IPS-18c (cell line): ENCODE measurements at regions not wholly inside any gene's neighbourhood (a gene's known extent, or its start where the extent isn't known, plus 50 kb on each side); places are given as distances from the start of the nearest gene placed in this dataset.
"Not testable (repeated sequence)": the region's sequence is repeated elsewhere in the genome, so short reads cannot be mapped to it uniquely, and the experiment has no call there.

Experiments used
- H3K4me3 ChIP-seq: 2 replicates; pipeline ENCODE4 v1.7.0; 2013; ENCODE audit warnings: low read depth, mild to moderate bottlenecking, low read length, moderate library complexity; ENCODE audit not compliant: insufficient read depth
- H3K9me3 ChIP-seq: one replicate; pipeline ENCODE4 v1.6.1; 2013; ENCODE audit warnings: mild to moderate bottlenecking, low read length, moderate library complexity; ENCODE audit not compliant: control insufficient read depth, insufficient read depth

- no peak overlapping the region for H3K4me3 ChIP-seq
- H3K9me3 ChIP-seq, result peaks cover 9% of the 10 kb centered on the region
These were observed 127.1 kb downstream of the MYCN start for GRCh38 chr2:16067444-16067843.

GRCh38 chr2:16067037-16067406, 126.7 kb downstream of the MYCN start:
- H3K9me3 ChIP-seq, result peaks cover 9% of the 10 kb centered on the region
- no peak overlapping the region for H3K4me3 ChIP-seq

GRCh38 chr2:16066261-16067036, 126.1 kb downstream of the MYCN start:
- Histone ChIP-seq H3K4me3 (no peak overlapping the region), H3K9me3 (peaks cover 9% of the 10 kb centered on the region)

GRCh38 chr2:16065272-16066069, 125.1 kb downstream of the MYCN start:
- H3K9me3 ChIP-seq, H3K4me3 ChIP-seq: not testable (repeated sequence)

DNA sequence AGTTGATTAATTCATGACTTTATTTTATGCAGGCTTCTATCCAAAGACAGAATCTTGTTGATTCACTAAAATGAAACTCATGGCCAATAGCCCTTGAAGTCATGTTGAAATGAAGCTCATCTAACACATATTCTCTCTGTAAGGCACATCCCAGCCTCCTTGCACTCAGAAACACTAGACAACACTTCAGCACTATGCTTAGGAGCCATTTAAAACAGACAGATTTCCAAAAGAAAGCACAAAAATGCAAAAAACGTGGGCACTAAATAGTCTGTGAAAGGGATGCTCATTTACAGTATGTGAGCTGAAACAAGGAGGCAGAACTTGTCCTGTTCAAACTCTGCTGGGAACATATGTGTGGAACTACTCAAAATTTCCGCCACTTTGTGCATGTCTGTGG, 124.4 kb downstream of the MYCN start:
- H3K9me3 ChIP-seq, result peaks cover 9% of the 10 kb centered on the region
- no peak overlapping the region for H3K4me3 ChIP-seq

DNA sequence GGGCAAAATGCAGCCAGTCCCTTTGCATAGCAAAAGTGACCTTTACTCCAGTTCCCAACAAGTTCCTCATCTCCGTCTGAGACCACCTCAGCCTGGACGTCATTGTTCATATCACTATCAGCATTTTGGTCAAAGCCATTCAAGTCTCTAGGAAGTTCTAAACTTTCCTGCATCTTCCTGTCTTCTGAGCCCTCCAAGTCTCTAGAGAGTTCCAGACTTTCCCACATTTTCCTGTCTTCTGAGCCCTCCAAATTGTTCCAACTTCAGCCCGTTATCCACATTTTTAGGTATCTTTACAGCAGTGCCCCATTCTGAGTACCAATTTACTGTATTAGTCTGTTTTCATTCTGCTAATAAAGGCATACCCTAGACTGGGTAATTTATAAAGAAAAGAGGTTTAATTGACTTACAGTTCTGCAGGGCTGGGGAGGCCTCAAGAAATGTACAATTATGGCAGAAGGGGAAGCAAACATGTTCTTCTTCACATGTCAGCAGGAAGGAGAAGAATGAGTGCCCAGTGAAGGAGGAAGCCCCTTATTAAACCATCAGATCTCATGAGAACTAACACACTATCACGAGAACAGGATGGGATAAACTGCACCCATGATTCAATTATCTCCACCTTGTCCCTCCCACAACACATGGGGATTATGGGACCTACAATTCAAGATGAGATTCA, 123.7 kb downstream of the MYCN start:
- H3K9me3 ChIP-seq, result peaks cover 9% of the 10 kb centered on the region
- no peak overlapping the region for H3K4me3 ChIP-seq

DNA sequence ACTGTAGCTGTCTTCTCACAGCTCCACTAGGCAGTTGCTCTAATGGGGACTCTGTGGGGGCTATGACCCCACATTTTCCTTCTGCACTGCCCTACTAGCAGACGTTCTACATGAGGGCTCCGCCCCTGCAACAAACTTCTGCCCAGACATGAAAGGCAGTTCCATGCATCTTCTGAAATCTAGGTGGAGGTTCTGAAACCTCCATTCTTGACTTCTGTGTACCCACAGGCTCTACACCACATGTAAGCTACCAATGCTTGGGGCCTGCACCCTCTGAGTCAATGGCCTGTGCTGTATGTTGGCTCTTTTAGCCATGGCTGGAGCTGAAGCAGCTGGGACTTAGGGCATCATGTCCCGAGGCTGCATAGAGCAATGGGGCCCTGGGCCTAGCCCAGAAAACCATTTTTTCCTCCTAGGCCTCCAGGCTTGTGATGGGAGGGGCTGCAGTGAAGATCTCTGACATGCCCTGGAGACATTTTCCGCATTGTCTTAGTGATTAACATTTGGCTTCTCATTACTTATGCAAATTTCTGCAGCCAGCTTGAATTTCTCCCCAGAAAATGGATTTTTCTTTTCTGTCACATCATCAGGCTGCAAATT, 123.0 kb downstream of the MYCN start:
- Histone ChIP-seq H3K4me3 (no peak overlapping the region), H3K9me3 (peaks cover 12% of the 10 kb centered on the region)

GRCh38 chr2:16062471-16063250, 122.3 kb downstream of the MYCN start:
- Histone ChIP-seq H3K4me3 (no peak overlapping the region), H3K9me3 (peaks cover 12% of the 10 kb centered on the region)

- H3K4me3 ChIP-seq, result no peak overlapping the region
- peaks cover 12% of the 10 kb centered on the region for H3K9me3 ChIP-seq
These were observed 121.3 kb downstream of the MYCN start for GRCh38 chr2:16061441-16062217.

- H3K4me3 ChIP-seq, result no peak overlapping the region
- peaks cover 12% of the 10 kb centered on the region for H3K9me3 ChIP-seq
These were observed 120.6 kb downstream of the MYCN start for GRCh38 chr2:16060936-16061338.

GRCh38 chr2:16060125-16060935, 120.0 kb downstream of the MYCN start:
- Histone ChIP-seq H3K4me3 (no peak overlapping the region), H3K9me3 (peaks cover 12% of the 10 kb centered on the region)

GRCh38 chr2:16059393-16060016, 119.2 kb downstream of the MYCN start:
- H3K9me3 ChIP-seq, result peaks cover 12% of the 10 kb centered on the region
- H3K4me3 ChIP-seq, result no peak overlapping the region

DNA sequence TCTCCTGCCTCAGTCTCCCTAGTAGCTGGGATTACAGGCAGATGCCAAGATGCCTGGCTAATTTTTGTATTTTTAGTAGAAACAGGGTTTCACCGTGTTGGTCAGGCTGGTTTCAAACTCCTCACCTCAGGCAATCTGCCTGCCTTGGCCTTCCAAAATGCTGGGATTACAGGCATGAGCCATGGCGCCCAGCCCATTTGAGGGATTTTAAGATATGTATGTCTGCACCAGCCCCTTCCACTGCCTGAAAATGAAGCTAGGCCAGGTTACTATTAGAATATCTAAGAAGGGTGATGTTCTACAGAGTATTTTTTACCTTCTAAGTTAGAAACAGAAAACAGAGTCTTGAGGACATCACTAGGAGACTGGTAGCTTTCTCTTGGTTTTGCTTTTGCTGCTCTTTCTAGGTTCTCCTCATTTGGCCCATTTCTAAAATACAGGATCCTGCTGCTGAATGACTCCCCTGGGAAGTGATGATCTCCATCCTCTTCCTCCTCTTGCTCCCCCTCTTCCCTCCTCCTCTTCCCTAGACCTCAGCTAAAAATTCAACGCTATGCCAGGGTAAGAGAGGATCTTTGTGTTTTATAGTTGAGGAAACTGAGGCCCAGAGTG, 118.5 kb downstream of the MYCN start:
- Histone ChIP-seq H3K9me3 (peaks cover 10% of the 10 kb centered on the region), H3K4me3 (no peak overlapping the region)

GRCh38 chr2:16058256-16058655, 117.9 kb downstream of the MYCN start:
- H3K9me3 ChIP-seq, result peaks cover 7% of the 10 kb centered on the region
- H3K4me3 ChIP-seq, result no peak overlapping the region

DNA sequence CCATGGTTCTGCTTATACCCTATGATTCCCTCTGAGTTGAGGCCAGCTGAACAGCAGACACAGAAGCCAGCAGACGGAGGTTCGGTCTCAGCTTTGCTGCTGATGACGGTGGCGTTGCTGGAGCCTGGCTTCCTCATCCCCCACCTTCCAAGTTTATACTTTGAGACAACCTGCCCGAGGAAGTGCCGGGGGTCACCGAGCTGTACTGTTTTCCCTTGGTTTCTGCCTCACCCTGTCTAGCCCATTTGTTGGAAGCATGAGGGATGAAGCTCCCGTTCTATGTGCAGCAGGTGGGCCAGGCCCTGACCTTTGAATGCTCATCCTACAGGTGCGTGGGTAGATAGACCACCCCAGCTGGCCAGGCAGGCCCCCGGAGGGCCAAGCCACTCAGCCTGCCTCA, 117.3 kb downstream of the MYCN start:
- peaks cover 2% of the 10 kb centered on the region for H3K9me3 ChIP-seq

More for the DNA sequence above, 117.3 kb downstream of the MYCN start:
- H3K4me3 ChIP-seq, result no peak overlapping the region
